GM19328 (cell line): ENCODE measurements at regions not wholly inside any gene's neighbourhood (a gene's known extent, or its start where the extent isn't known, plus 50 kb on each side); places are given as distances from the start of the nearest gene placed in this dataset.
"Not testable (repeated sequence)": the region's sequence is repeated elsewhere in the genome, so short reads cannot be mapped to it uniquely, and the experiment has no call there.

ENCODE experiments used
- ATAC-seq: cut with Tn5 transposase; IDR thresholded peaks from one replicate; pipeline ENCODE4 v1.9.1; 2021; ENCODE audit warnings: mild to moderate bottlenecking, moderate library complexity; ENCODE audit not compliant: unreplicated experiment

GRCh38 chr5:10921160-10921559 lies 160.1 kb upstream of the DAP start:
- no peak for ATAC-seq

- ATAC-seq = no peak
These were observed 159.4 kb upstream of the DAP start for GRCh38 chr5:10920400-10920799.

GRCh38 chr5:10914741-10915480 lies 153.9 kb upstream of the DAP start:
- ATAC-seq = no peak

- ATAC-seq = no peak
These were observed 152.8 kb upstream of the DAP start for GRCh38 chr5:10913841-10914240.

- ATAC-seq = no peak
These were observed 152.3 kb upstream of the DAP start for GRCh38 chr5:10913181-10913810.

- no peak for ATAC-seq
These were observed 151.4 kb upstream of the DAP start for GRCh38 chr5:10912435-10912834.

- no peak for ATAC-seq
These were observed 149.2 kb upstream of the DAP start for GRCh38 chr5:10910261-10910660.

GRCh38 chr5:10904862-10905432 lies 143.9 kb upstream of the DAP start:
- no peak for ATAC-seq

- no peak for ATAC-seq
These were observed 142.9 kb upstream of the DAP start for GRCh38 chr5:10903786-10904560.

GRCh38 chr5:10902145-10902544 lies 141.1 kb upstream of the DAP start:
- ATAC-seq = no peak

GRCh38 chr5:10898514-10898913 lies 137.5 kb upstream of the DAP start:
- ATAC-seq = no peak

GRCh38 chr5:10896016-10896415 lies 135.0 kb upstream of the DAP start:
- ATAC-seq = no peak

- no peak for ATAC-seq
These were observed 133.5 kb upstream of the DAP start for GRCh38 chr5:10894445-10895054.

GRCh38 chr5:10892911-10893215 lies 131.8 kb upstream of the DAP start:
- no peak for ATAC-seq

- ATAC-seq = no peak
These were observed 131.3 kb upstream of the DAP start for GRCh38 chr5:10892147-10892910.

GRCh38 chr5:10891193-10891592 lies 130.2 kb upstream of the DAP start:
- ATAC-seq = no peak

- ATAC-seq = no peak
These were observed 125.5 kb upstream of the DAP start for GRCh38 chr5:10886497-10886896.

- ATAC-seq = no peak
These were observed 124.0 kb upstream of the DAP start for GRCh38 chr5:10885026-10885425.

- not testable (repeated sequence) for ATAC-seq
These were observed 122.9 kb upstream of the DAP start for GRCh38 chr5:10883945-10884344.

GRCh38 chr5:10880934-10881333 lies 119.9 kb upstream of the DAP start:
- no peak for ATAC-seq

GRCh38 chr5:10876996-10877395 lies 116.0 kb upstream of the DAP start:
- not testable (repeated sequence) for ATAC-seq
